Kasumi-1 (cell line): ENCODE measurements at regions not wholly inside any gene's neighbourhood (a gene's known extent, or its start where the extent isn't known, plus 50 kb on each side); places are given as distances from the start of the nearest gene placed in this dataset.

Experiments used
- DNase-seq, 2 experiments: peaks; one replicate each; lab custom pipeline; 2025; lab: John Stamatoyannopoulos, UW

- no peak for DNase-seq
Measured at GRCh38 chr16:73265124-73265837, 217.4 kb upstream of the ZFHX3 start.

GRCh38 chr16:73262931-73263330 lies 215.0 kb upstream of the ZFHX3 start:
- no peak for DNase-seq

DNA sequence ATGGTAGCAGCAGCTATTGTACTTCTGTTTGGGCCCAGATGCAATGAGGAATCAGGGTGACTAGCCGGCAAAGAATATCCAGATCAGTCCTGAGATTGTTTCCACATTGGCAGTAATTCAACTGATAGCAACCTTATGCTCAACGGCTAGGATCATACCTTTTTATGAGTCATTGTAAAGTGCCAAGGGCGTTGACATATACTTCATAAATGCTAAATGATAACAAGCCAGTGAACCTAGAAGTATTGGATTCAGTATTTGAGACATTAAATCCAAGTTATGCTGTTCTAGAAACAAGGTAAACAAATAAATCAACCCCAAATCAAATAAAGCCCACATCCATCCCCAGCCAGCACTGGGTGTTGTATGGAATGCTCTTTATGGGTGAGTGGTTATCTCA lies 207.1 kb upstream of the ZFHX3 start:
- DNase-seq: no peak

DNA sequence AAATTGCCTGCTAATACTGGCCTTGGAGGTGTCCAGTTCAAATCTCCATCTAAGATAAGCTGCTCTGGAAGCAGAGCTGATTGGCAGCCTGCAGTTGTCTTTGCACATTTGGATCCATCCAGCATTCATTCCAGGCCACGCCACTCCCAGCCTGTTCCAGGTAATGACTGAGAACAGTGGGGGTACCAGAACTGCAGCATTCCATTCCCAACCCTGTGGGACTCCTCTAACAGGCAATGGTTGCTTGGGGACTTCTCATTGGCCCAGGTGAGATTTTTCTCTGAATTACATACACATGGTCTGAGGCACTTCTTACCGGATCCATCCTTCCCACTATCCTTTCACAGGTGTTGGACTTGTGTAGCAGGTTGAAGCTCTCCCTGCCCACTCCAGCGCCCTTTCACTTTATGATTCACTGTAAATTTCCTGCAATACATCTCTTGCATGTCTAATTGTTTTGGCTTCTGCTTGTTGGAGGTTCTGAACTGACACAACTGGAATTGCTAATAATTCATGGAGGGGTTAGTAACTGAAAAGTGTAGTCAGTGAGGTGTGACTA lies 206.1 kb upstream of the ZFHX3 start:
- no peak for DNase-seq

DNA sequence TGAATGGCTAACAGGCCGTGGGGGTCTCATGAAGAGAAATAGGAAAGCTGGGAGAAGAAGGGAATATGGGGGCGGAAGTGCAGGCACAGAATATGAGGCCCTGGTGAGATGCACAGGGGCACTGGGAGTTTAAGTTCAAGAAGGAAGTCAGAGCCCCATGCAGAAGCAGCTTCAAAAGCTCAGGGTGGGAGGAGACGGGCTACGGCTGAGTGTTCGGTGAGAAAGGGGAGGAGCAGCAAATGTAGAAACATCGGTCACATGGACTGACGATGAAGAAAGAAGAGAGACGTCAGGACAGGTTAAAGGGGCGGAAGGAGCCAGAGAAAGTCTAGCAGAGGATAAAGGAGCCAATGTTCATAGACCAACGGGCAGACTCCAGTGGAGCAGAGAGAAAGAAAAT lies 204.5 kb upstream of the ZFHX3 start:
- no peak for DNase-seq

- DNase-seq: no peak
Measured at GRCh38 chr16:73251608-73252007, 203.7 kb upstream of the ZFHX3 start.

DNA sequence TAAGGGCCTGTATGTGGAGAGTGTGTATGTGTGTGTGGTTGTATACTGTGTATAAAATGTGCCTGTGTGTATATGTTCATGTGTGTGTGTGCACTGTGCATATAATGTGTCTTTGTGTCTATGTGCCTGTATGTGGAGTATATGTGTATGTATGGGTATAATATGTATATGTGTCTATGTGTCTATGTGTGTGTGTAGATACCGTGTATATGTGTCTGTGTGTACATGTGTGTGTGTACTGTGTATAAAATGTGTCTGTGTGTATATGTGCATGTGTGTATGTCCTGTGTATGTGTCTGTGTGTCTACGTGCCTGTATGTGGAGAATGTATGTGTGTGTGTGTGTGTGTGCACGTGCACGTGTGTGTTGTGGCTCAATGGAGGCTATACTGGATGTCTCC lies 200.4 kb upstream of the ZFHX3 start:
- no peak for DNase-seq

DNA sequence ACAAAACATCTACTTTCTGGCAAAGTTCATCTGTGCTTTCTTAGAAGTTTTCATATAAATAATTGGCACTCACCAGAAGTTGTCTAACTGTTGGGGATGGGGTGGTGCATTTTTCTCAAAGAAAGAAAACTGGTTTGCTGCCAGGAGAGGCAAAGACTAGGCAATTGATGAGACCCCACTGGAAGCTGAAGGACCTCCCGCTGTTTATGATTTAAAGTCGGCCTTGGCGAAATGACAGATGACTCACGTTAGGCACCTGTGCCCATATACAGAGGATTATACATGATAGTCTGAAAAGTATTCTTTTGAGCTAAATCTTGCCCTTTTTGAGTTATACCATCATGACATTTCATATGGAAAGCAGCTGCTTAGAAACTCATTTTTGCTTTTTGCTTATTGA lies 193.0 kb upstream of the ZFHX3 start:
- DNase-seq: no peak

DNA sequence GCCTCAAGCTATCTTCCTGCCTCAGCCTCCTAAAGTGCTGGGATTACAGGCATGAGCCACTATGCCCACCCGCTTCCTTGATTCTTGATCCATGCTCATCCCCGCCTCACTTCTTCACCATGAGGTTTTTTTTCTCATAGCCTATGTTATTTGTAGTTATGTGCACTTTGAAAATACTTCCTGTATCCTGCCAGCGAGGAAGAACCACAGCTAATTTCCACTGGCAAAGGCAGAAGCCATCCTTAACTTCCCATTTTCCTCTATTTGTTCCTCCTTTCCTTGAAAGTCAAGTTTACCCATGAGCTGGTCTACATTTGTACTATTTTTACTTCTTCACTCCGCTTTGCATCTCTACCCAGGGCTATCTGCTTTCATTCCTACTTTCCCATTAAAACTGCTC lies 189.7 kb upstream of the ZFHX3 start:
- DNase-seq: peak in 1 of 2 experiments; percentile 2

GRCh38 chr16:73234496-73234895 lies 186.6 kb upstream of the ZFHX3 start:
- DNase-seq: no peak

DNA sequence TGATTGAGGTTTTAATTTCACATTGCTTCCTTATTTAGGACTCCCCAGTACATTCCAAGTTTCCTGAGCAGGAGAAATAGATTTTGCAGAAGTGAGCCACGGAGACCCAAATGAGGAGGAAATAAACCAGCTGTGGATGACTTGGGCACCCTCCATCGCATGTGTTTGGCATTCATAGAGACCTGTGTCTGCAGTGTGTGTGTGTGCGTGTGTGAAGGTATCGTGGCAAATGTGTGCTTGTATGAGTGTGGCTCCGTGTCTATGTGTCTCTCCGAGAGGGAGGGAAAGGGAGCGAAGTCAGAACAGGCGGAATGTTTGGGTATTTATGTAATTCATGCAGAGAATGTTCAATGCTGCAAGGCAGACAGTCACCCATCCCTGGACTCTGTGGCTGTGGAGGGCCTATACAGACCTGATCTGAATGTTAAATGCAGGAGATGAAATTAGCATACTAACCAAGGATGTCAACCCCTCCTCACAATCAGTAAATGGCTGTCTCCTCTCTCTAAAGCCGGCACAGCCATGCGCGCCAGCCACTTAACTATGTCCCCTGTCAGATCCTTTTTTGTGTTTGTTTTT lies 186.0 kb upstream of the ZFHX3 start:
- DNase-seq: peak in 1 of 2 experiments; percentile 4

DNA sequence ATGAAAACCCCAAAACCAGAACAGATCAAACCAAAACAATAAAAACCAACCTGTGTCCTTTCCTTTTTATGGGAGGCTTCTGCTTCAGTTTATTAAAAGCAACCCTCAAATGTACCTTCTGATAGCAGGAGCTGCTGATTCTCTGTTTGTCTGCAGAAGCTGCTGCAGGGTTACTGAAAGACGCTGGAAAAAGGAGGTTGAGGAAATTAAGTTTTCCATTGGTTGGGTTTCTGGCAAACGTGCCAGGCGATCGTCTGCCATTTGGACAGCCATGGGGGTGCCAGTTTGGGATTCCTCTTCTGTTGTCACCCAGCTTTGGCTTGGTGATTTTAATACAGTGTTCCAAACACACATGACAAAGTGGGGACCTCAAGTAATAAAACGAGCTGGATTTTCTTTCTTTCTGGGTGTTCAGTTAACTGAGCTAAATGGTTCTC lies 185.4 kb upstream of the ZFHX3 start:
- no peak for DNase-seq

DNA sequence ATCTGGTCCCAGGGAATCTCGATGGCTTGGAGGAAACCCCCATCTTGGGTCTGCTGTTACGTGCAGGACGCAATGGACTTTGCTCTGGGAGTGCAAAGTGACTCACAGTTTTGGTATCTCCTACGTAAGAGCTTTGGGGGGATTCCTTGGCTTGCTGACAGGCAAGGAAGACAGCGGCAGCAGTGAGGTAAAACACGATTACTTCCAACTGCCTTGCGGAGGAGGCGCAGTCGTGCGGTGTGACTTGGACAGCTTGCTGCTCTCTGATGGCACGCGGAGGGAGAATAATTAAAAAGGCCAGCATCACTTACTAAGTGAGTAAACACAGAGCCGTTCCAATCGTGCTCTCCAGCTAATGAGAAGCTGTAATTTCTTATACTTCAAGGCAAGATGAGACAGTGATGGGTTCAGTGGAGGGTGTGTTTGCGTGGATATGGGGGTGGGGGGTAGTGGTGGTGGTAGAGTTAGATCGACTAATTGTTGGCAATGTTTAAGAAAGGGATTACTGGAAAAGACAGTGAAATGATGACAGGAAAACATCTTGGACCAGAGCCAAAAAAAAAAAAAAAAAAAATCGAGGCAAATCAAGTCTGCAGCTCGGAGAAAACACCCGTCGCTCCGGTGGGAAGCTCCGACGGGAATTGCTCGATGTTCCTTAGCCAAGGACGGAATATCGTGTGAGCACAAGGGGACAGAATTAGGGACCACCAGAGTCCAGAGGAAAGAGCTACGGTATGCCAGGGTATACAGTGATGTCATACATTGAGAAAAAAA lies 184.8 kb upstream of the ZFHX3 start:
- no peak for DNase-seq

DNA sequence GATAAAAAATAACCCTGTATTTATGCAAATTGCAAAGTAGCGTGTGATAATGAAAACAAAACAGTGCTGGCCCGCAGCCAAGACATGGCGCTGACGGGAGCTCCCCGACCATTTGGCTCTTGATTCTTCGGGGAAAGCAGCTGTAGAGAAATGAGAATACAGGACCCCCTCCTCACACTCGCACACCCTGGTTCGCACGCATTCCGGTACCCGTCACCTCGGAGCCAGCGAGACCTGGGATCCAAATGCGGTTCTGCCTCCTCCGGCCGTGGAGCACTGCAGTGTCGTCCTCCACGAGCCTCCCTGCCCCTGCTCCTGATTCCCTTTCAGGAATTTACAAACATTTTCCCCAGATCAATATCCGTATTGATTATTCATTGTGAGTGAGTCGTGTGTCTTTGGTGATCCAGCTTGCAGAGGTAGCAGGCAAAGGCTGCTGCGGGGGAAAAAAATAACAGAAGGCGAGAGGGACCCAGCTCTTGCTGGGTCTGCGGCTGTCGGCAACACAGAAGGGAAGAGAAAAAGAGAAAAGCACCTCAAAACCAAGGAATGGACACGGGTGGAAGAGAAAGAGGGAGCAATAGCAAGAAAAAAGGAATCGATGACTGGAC lies 184.1 kb upstream of the ZFHX3 start:
- no peak for DNase-seq

- no peak for DNase-seq
Measured at GRCh38 chr16:73231379-73231778, 183.5 kb upstream of the ZFHX3 start.

- DNase-seq: no peak
Measured at GRCh38 chr16:73230651-73231050, 182.7 kb upstream of the ZFHX3 start.

DNA sequence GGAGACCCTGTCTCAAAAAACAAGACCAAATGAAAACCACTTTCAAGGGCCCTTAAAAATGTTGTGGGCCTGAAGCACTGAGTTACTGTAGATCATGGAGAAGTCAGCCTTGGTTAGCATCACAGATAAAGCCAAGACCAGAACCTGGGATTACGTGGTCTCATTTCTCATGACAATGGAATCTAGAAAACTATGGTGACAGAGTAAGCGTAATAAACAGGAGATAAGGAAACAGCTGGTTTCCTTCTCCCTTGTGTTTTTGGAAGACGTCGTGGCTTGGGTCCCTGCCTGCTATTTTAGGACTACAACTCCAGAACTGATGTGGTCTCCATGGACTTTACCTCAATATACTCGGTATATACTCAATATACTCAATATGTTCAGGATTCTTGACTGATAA lies 180.7 kb upstream of the ZFHX3 start:
- DNase-seq: peak in 1 of 2 experiments; percentile 3

DNA sequence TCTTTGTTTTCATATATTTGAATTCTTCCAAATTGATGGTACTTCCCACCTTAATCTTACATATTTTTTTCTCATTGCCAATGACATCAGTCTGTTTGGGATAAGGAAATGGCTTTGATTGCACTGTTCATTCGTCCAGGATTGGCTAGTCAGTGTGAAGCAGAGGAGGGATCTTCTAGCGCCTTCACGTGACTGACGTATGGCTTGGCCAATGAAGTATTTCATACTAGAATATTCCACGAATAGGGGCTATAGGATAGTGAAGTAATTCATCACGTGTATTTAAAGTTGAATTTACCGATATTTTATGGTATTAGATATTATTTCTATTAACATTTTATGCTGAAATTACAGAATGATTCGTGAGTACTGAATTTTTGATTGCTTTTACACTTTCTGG lies 178.7 kb upstream of the ZFHX3 start:
- no peak for DNase-seq

DNA sequence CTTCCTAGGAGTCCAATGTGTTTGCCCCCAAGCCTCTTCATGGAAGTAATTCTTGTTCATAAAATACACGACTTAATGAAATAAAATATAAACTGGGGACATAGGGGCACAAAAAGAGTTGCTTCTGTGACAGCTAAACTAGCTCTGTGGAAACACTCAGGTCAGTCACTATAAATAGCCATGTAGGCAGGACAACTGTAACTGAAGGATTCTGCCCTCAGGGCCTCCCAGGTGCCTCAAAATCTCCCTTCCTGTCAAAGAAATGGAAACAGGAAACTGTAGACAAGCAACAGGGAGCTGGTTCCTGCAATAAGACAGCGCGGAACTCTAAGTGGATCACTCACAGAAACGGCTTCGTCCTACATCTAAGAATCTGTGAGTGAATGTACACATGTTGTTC lies 178.1 kb upstream of the ZFHX3 start:
- DNase-seq: no peak

DNA sequence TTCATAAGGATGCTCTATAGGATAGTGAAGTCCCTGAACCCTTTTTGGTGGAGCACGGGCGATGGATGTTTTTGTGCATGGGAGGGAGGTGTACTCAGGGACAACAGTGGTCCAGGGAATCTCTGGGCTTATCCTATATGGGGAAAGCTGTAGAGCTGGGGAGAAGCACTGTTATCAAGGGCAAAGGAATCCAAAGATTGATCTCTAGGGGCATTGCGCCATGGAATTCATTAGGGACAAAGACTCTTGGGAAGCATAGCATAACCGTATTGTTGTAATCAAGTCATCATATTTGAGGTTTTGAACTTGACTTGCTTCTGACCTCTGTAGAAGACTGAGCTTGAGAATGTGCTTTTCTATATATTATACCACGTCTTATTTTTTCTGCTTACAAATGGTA lies 172.9 kb upstream of the ZFHX3 start:
- no peak for DNase-seq

- no peak for DNase-seq
Measured at GRCh38 chr16:73219176-73219575, 171.2 kb upstream of the ZFHX3 start.

GRCh38 chr16:73217654-73218053 lies 169.7 kb upstream of the ZFHX3 start:
- DNase-seq: peak in 1 of 2 experiments; percentile 40
